ENCODE measurements at regions not wholly inside any gene's neighbourhood (a gene's known extent, or its start where the extent isn't known, plus 50 kb on each side); places are given as distances from the start of the nearest gene placed in this dataset.

DNA sequence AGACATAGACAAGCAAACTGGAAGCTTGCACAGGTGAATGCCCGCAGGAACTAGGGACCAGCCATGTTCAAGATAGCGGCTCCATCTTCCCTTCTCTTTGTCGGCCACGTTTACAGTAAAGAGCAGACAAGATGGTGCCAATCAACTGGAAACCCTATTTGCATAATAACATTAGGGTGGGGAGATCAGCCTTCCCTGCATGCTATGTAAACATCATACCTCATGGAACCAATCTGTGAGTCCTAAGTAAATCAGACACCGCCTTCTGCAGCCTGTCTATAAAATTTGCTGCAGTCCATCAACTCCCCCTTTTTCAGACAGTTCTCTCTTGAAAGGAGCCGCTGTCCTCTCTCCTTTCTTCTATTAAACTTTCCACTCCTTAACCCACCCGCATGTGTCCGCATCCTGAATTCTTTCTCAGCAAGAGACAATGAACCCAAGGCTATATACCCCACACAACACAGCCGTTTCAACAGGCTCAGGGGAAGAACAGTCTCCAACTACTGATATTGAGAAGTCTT is 384.4 kb downstream of the EIPR1 start:
- TF ChIP-seq YY1 (IDR thresholded peaks at IDR 0.05; ENCODE audit: insufficient read depth, insufficient read length) (no peak), SUZ12 (IDR thresholded peaks at IDR 0.05; ENCODE audit: extremely low read depth, insufficient read depth, insufficient read length) (no peak)

Measured in NT2/D1 (cell line).